ENCODE measurements at regions not wholly inside any gene's neighbourhood (a gene's known extent, or its start where the extent isn't known, plus 50 kb on each side); places are given as distances from the start of the nearest gene placed in this dataset.

GRCh38 chr4:125988464-125988863 lies 673.7 kb downstream of the FAT4 start:
- TF ChIP-seq, protein P1, sequence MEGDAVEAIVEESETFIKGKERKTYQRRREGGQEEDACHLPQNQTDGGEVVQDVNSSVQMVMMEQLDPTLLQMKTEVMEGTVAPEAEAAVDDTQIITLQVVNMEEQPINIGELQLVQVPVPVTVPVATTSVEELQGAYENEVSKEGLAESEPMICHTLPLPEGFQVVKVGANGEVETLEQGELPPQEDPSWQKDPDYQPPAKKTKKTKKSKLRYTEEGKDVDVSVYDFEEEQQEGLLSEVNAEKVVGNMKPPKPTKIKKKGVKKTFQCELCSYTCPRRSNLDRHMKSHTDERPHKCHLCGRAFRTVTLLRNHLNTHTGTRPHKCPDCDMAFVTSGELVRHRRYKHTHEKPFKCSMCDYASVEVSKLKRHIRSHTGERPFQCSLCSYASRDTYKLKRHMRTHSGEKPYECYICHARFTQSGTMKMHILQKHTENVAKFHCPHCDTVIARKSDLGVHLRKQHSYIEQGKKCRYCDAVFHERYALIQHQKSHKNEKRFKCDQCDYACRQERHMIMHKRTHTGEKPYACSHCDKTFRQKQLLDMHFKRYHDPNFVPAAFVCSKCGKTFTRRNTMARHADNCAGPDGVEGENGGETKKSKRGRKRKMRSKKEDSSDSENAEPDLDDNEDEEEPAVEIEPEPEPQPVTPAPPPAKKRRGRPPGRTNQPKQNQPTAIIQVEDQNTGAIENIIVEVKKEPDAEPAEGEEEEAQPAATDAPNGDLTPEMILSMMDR (IDR thresholded peaks at IDR 0.05; ENCODE audit: low read depth, low read length) = no peak
- TF ChIP-seq EZH2phosphoT487 (IDR thresholded peaks at IDR 0.05; ENCODE audit: low read depth) = no peak
